GM18511 (cell line): ENCODE measurements at regions not wholly inside any gene's neighbourhood (a gene's known extent, or its start where the extent isn't known, plus 50 kb on each side); places are given as distances from the start of the nearest gene placed in this dataset.
"Not testable (repeated sequence)": the region's sequence is repeated elsewhere in the genome, so short reads cannot be mapped to it uniquely, and the experiment has no call there.

Experiments
- ATAC-seq: cut with Tn5 transposase; IDR thresholded peaks from one replicate; pipeline ENCODE4 v1.9.1; 2021; ENCODE audit warnings: mild to moderate bottlenecking, moderate library complexity; ENCODE audit not compliant: unreplicated experiment

GRCh38 chr13:30520571-30520970 is 54.8 kb upstream of the HMGB1 start:
- no peak for ATAC-seq

GRCh38 chr13:30523211-30523610 is 57.5 kb upstream of the HMGB1 start:
- ATAC-seq, result no peak

GRCh38 chr13:30523817-30524216 is 58.1 kb upstream of the HMGB1 start:
- ATAC-seq, result not testable (repeated sequence)

- ATAC-seq, result not testable (repeated sequence)
Observed at GRCh38 chr13:30525212-30525611, 59.5 kb upstream of the HMGB1 start.

DNA sequence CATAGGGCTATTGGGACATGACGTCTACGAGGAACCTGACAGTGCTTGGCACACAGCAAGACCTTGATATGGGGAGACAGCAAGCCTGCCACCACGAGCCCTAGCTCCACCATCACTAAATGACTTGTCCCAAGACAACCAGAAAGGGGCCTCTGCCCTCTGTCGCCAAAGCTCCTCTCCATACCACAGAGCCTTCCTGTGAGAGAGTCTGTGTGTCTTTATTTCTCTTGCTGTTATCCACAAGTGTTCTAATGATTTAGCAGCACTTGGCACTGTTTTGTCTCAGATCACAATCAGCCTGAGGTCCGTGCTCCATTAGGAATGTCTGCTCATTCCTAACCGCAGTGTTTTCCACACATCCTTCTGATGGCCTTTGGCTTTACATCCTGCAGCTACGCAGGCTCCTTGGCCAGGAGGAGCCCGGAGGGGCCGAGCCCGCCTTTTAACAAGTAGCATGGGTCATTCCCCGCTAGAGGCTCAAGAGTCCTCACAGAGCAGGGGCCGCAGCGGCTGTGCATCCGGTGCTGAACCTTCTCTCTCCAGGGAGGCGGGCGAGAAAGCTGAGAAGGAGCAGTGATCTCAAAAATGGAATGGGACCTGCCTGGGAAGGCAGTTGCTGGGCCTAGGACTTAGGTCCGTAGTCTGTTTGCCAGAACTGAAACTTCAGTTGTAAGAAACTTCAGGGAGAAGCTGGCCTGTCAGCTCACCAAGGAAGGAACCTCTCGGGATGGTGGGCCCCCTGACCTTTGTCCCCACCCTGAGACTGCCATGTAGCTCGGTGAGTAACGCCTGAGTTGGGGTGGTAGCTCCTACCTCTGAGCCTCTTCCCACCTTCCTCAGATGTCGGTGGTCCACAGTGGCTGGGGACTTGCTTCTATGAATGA is 61.1 kb upstream of the HMGB1 start:
- no peak for ATAC-seq

DNA sequence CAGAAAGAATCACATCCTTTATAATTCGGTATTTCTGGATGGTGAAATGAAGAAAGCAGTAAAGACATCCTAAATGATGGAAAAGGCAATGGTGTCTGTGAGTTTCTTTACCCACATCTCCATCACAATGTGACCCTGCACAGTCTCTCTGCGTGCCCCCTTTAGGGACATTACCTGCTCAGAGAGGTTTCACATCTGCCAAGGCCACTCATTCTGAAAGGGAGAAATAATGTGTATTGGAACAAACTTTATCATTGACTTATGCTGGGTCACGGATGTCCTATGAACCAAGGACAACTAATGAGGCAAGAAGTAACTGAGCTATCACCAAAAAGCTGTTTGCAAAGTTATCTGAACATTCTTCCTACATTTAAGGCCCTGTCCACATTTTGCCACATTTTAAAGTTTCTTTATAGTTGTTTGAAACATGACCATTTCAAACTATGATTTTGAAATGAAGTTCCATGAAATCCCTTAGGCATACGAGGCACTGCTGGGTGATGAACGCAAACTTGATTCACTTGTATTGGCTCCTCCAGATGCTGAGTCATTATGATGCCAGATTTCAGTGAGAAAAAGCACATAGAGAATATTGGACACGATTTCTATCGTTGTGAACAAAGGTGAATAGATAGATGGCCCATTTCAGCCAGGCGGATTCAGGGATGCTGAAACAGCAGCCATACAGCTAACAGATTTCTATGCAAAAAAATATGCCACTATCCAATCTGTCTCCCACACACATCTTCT is 63.5 kb upstream of the HMGB1 start:
- ATAC-seq, result peak; percentile 98

GRCh38 chr13:30535046-30535445 is 69.3 kb upstream of the HMGB1 start:
- no peak for ATAC-seq

DNA sequence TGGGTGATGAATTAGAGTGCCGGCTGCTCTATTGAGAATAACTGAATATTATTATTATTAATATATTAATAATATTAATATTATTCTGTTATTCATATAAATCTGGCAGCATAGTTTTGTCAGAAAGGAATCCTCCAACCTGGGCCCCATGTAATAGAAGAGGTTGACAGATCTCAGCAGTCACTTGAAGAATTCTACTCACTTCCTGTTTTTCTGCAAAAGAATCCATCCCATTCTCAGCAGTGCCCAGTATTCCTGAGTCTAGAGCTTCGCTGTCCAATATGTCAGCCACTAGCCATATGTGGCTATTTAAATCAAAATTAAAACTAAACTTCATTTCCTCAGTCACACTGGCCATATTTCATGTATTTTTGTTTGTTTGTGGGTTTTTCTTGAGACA is 72.4 kb upstream of the USPL1 start:
- ATAC-seq, result no peak

- ATAC-seq, result not testable (repeated sequence)
Observed at GRCh38 chr13:30548046-30548445, 69.7 kb upstream of the USPL1 start.

- no peak for ATAC-seq
Observed at GRCh38 chr13:30551189-30551588, 66.5 kb upstream of the USPL1 start.

GRCh38 chr13:30552567-30552966 is 65.2 kb upstream of the USPL1 start:
- ATAC-seq, result no peak

DNA sequence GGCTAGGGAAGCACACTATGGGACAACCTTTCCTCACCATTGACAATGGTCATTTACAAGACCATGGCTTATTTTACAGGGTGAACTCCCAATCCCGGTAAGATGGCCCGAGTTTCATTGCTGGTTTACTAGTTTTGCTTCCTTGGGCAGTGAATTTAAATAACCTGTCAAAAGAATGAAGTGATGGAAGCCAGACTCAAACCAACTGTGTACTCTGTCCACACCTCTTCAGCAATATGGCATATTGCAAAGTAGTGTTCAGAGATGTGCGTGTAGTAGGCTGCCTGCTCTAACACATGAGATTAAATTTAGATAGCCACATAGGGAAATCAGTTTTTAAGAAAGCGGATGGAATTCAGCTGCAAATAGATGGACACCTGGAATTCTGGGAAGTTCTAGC is 58.4 kb upstream of the USPL1 start:
- no peak for ATAC-seq

GRCh38 chr13:30560212-30560611 is 57.5 kb upstream of the USPL1 start:
- no peak for ATAC-seq

- ATAC-seq, result no peak
Observed at GRCh38 chr13:30561511-30561910, 56.2 kb upstream of the USPL1 start.

- ATAC-seq, result no peak
Observed at GRCh38 chr13:30564489-30564888, 53.2 kb upstream of the USPL1 start.

DNA sequence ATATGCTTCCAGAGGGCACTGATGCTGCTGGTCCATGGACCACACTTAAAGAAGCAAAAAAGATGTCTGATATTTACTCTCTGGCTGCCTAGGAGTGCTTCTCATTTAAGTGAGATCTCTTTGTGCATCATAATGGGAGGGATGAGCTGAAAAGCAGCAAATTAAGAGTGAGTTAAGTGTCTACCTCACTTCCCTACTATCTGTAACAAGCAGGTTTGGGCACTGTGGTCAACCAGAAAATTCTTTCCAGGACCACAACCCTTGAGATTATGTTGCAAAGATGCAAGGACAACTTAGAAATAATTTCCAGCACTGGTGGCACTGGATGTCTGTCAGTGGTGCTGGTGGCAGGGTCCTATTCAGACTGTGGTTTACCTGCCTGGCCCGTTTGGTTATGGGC is 52.1 kb upstream of the USPL1 start:
- ATAC-seq, result no peak

GRCh38 chr13:30567072-30567471 is 50.6 kb upstream of the USPL1 start:
- ATAC-seq, result peak; percentile 77
